IMR-90 (cell line): ENCODE measurements at regions not wholly inside any gene's neighbourhood (a gene's known extent, or its start where the extent isn't known, plus 50 kb on each side); places are given as distances from the start of the nearest gene placed in this dataset.

Experiments used
- ATAC-seq: fragments of 200-7000 bp; cut with Tn5 transposase; 2 replicates; pipeline ENCODE4 v1.9.1; 2020; ENCODE audit warnings: low read depth, mild to moderate bottlenecking, moderate library complexity
- BruUV-seq: library from RNA; stranded (reverse); fragments of 400-500 nt; replicated peaks from 2 replicates; lab custom pipeline; 2021; lab: Mats Ljungman, UMichigan
- CTCF ChIA-PET: fragments of 300-600 bp; formaldehyde crosslinking; extraction: SDS; loops from one replicate; lab custom pipeline; 2021; ENCODE audit warnings: antibody characterized with exemption; lab: Yijun Ruan, JAX
- POLR2A ChIA-PET: fragments of 300-600 bp; sonication (Branson Sonifier 250); formaldehyde crosslinking; loops from one replicate; lab custom pipeline; 2022; ENCODE audit warnings: antibody characterized with exemption; ENCODE audit not compliant: unreplicated experiment; lab: Charles Lee
- DNase-seq: peaks from one replicate; pipeline ENCODE4 v3.0.0; 2013
- H2AFZ ChIP-seq: replicated peaks from 2 replicates; pipeline ENCODE3; 2013; ENCODE audit warnings: low read length, mild to moderate bottlenecking; ENCODE audit not compliant: poor library complexity
- H2AK5ac ChIP-seq: 2 replicates; pipeline ENCODE4 v1.6.1; 2013; ENCODE audit warnings: low read depth, low read length, inconsistent platforms
- H2AK9ac ChIP-seq: replicated peaks from 2 replicates; pipeline ENCODE3; 2013; ENCODE audit warnings: mild to moderate bottlenecking, low read depth, low read length, moderate library complexity; ENCODE audit not compliant: poor library complexity
- H2BK120ac ChIP-seq: 2 replicates; pipeline ENCODE4 v1.6.1; 2013; ENCODE audit warnings: low read depth, low read length, inconsistent platforms
- H2BK15ac ChIP-seq: 3 replicates; pipeline ENCODE4 v1.6.1; 2013; ENCODE audit warnings: low read depth, low read length, inconsistent platforms
- H2BK20ac ChIP-seq: 2 replicates; pipeline ENCODE4 v1.6.1; 2013; ENCODE audit warnings: low read depth, mild to moderate bottlenecking, inconsistent platforms, low read length, moderate library complexity
- H2BK5ac ChIP-seq: 2 replicates; pipeline ENCODE4 v1.6.1; 2013; ENCODE audit warnings: mild to moderate bottlenecking, low read depth, low read length, inconsistent platforms; ENCODE audit not compliant: poor library complexity, severe bottlenecking
- H3K14ac ChIP-seq: replicated peaks from 2 replicates; pipeline ENCODE4 v1.6.1; 2013; ENCODE audit warnings: low read depth, low read length, inconsistent platforms
- H3K18ac ChIP-seq: 2 replicates; pipeline ENCODE4 v1.6.1; 2013; ENCODE audit warnings: low read depth, low read length, control low read depth
- H3K23ac ChIP-seq: 2 replicates; pipeline ENCODE4 v1.6.1; 2013; ENCODE audit warnings: low read depth, low read length, inconsistent platforms
- H3K27ac ChIP-seq: 2 replicates; pipeline ENCODE4 v1.5.1; 2013; ENCODE audit warnings: mild to moderate bottlenecking, control low read depth, low read length; ENCODE audit not compliant: insufficient read depth
- H3K27me3 ChIP-seq: 2 replicates; pipeline ENCODE4 v1.6.1; 2013; ENCODE audit warnings: low read length; ENCODE audit not compliant: control insufficient read depth, insufficient read depth
- H3K36me3 ChIP-seq: 2 replicates; pipeline ENCODE4 v1.6.1; 2013; ENCODE audit warnings: low read length, mixed read lengths; ENCODE audit not compliant: control insufficient read depth, insufficient read depth
- H3K4ac ChIP-seq: 2 replicates; pipeline ENCODE4 v1.6.1; 2013; ENCODE audit warnings: low read depth, low read length, inconsistent platforms
- H3K4me1 ChIP-seq: 2 replicates; pipeline ENCODE4 v1.6.1; 2013; ENCODE audit warnings: low read length, mixed read lengths; ENCODE audit not compliant: control insufficient read depth, insufficient read depth
- H3K4me2 ChIP-seq: 2 replicates; pipeline ENCODE4 v1.6.1; 2013; ENCODE audit warnings: low read depth, mild to moderate bottlenecking, control low read depth, low read length, moderate library complexity
- H3K4me3 ChIP-seq: 2 replicates; pipeline ENCODE4 v1.5.1; 2013; ENCODE audit warnings: low read depth, mild to moderate bottlenecking, control low read depth, low read length, moderate library complexity; ENCODE audit not compliant: insufficient read depth
- H3K56ac ChIP-seq: 2 replicates; pipeline ENCODE4 v1.6.1; 2013; ENCODE audit warnings: low read length, inconsistent platforms; ENCODE audit not compliant: insufficient read depth; ENCODE audit errors: extremely low read depth
- H3K79me1 ChIP-seq, 2 experiments: 2 replicates each; pipeline ENCODE4 v1.6.1; 2013; ENCODE audit warnings: low read length in 2 of 2, inconsistent platforms in 1 of 2, low read depth in 1 of 2
- H3K9ac ChIP-seq: 2 replicates; pipeline ENCODE4 v1.6.1; 2013; ENCODE audit warnings: low read depth, low read length, control low read depth
- H3K9me1 ChIP-seq: 2 replicates; pipeline ENCODE4 v1.6.1; 2013; ENCODE audit warnings: low read length, inconsistent platforms; ENCODE audit not compliant: insufficient read depth
- H3K9me3 ChIP-seq: 2 replicates; pipeline ENCODE4 v1.6.1; 2013; ENCODE audit warnings: low read length; ENCODE audit not compliant: control insufficient read depth, insufficient read depth
- H4K20me1 ChIP-seq: 2 replicates; pipeline ENCODE4 v1.6.1; 2013; ENCODE audit warnings: low read length, inconsistent platforms; ENCODE audit not compliant: insufficient read depth
- H4K5ac ChIP-seq: 2 replicates; pipeline ENCODE4 v1.6.1; 2013; ENCODE audit warnings: mild to moderate bottlenecking, low read depth, low read length, control low read depth
- H4K8ac ChIP-seq, 2 experiments: 2 replicates each; pipeline ENCODE4 v1.6.1; 2013; ENCODE audit warnings: low read depth in 2 of 2, low read length in 2 of 2, control low read depth in 1 of 2, inconsistent platforms in 1 of 2
- H4K91ac ChIP-seq: 2 replicates; pipeline ENCODE4 v1.6.1; 2013; ENCODE audit warnings: low read depth, low read length, inconsistent platforms; ENCODE audit not compliant: insufficient read depth
- BHLHE40 ChIP-seq: fragments of 150-350 bp; IDR thresholded peaks from 2 replicates; pipeline ENCODE4 v1.6.1; 2016; ENCODE audit warnings: mild to moderate bottlenecking, low read depth, low read length
- CHD1 ChIP-seq: IDR thresholded peaks from 2 replicates; pipeline ENCODE4 v1.6.1; 2012; ENCODE audit warnings: low read depth, low read length, improper control_type of control experiment
- CTCF ChIP-seq: conservative IDR thresholded peaks from 2 replicates; pipeline ENCODE4 v1.5.1; 2012; ENCODE audit warnings: mild to moderate bottlenecking, low read depth, low read length, improper control_type of control experiment
- FOS ChIP-seq: fragments of 150-350 bp; IDR thresholded peaks from 2 replicates; pipeline ENCODE4 v1.6.1; 2016; ENCODE audit warnings: low read depth, low read length
- MAFK ChIP-seq: IDR thresholded peaks from 2 replicates; pipeline ENCODE4 v1.6.1; 2012; ENCODE audit warnings: low read depth, low read length, improper control_type of control experiment
- NFE2L2 ChIP-seq: fragments of 150-350 bp; IDR thresholded peaks from 2 replicates; pipeline ENCODE4 v1.6.1; 2016; ENCODE audit warnings: low read depth, mild to moderate bottlenecking, low read length
- SMC3 ChIP-seq: fragments of 150-350 bp; IDR thresholded peaks from 2 replicates; pipeline ENCODE4 v1.6.1; 2016; ENCODE audit warnings: low read depth, mild to moderate bottlenecking, antibody characterized with exemption, low read length, moderate library complexity
- WGBS, 2 experiments: methylation state at CpG; one replicate each; pipeline versions ENCODE4 v1.1.5 to v1.1.7; 2013; ENCODE audit warnings: missing lambda C conversion rate in 2 of 2; ENCODE audit not compliant: insufficient read length in 1 of 2; ENCODE audit errors: extremely low coverage in 2 of 2; 5-methylcytosine and 5-hydroxymethylcytosine counted together
- dilution Hi-C: fragments of 300-500 bp; cut with HindIII; formaldehyde crosslinking; loops from one replicate; pipeline ENCODE4 v1.14.3; 2018; ENCODE audit warnings: low sequenced_read_pairs; ENCODE audit not compliant: unreplicated experiment
- in situ Hi-C: fragments of 300-500 bp; cut with MboI; formaldehyde crosslinking; loops from 3 replicates; pipeline ENCODE4 v1.14.3; 2019; ENCODE audit warnings: low sequenced_read_pairs, inconsistent platforms, mixed read lengths
- intact Hi-C: fragments of 100-400 bp; cut with micrococcal nuclease; formaldehyde crosslinking; loops from 2 replicates; pipeline ENCODE4 v1.10.0; 2022

DNA sequence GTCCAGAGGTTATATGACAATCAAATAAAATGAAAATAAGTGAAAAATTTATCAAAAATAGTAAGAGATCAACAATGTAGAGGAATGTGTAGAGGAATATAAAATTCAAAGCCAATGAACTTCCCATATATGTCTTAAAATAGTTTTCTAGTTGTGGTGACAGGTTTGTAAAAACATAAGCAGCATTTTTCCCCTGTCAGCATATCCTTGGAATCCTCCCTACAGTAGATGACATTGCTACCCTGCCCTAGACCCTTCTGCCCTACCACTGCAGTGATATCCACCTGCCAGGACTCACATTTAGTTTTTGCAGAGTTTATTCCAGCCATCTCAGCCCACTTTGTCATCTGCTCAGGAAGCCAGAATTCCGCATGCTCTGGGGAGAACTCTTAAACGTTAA, 842.0 kb downstream of the RPS29 start:
- Histone ChIP-seq H4K8ac (no peak overlapping the region), H3K79me1 (no peaks in the 10 kb centered on the region), H2BK20ac (no peak overlapping the region), H3K14ac (no peak overlapping the region), H4K20me1 (no peaks in the 10 kb centered on the region), H2BK15ac (no peak overlapping the region), H2BK120ac (no peak overlapping the region), H3K9me1 (no peaks in the 10 kb centered on the region), H3K27me3 (no peaks in the 10 kb centered on the region), H3K9me3 (peaks cover 3% of the 10 kb centered on the region; the same call in 1 of the 2 replicates), H3K4me1 (no peaks in the 10 kb centered on the region), H2AFZ (no peak overlapping the region), H3K27ac (no peak overlapping the region), H3K18ac (no peak overlapping the region), H3K4ac (no peak overlapping the region), H2AK9ac (no peak overlapping the region), H2AK5ac (no peak overlapping the region), H2BK5ac (no peak overlapping the region), H4K5ac (no peak overlapping the region), H3K56ac (no peak overlapping the region), H4K91ac (no peak overlapping the region), H3K9ac (no peak overlapping the region), H3K4me2 (no peak overlapping the region), H3K23ac (no peak overlapping the region), H3K36me3 (no peaks in the 10 kb centered on the region), H3K4me3 (no peak overlapping the region)
- ATAC-seq (no peak), DNase-seq (no peak)
- no TSS peak for BruUV-seq
- intact Hi-C loops = no loop called here
- CTCF ChIA-PET = no interaction called here
- POLR2A ChIA-PET = no interaction called here
- in situ Hi-C loops = no loop called here
- TF ChIP-seq CTCF = no peak
- TF ChIP-seq BHLHE40 = no peak
- TF ChIP-seq CHD1 = no peak
- TF ChIP-seq MAFK = peak; percentile 72
- no peak for TF ChIP-seq SMC3
- no peak for TF ChIP-seq FOS
- no peak for TF ChIP-seq NFE2L2
- no CpG with 5 or more reads among the region's 2 CpGs for WGBS, 2 experiments
- dilution Hi-C loops = no loop called here
